ENCODE measurements at regions not wholly inside any gene's neighbourhood (a gene's known extent, or its start where the extent isn't known, plus 50 kb on each side); places are given as distances from the start of the nearest gene placed in this dataset.

- no peaks in the 10 kb centered on the region for H3K27me3 ChIP-seq (ENCODE audit: insufficient read depth, low read depth, severe bottlenecking)
- DNase-seq = no peak
- no peak overlapping the region for H3K27ac ChIP-seq
- H3K36me3 ChIP-seq = no peaks in the 10 kb centered on the region
- no peak for TF ChIP-seq CTCF (IDR thresholded peaks at IDR 0.05; ENCODE audit: low read depth, low read length)
- no peak overlapping the region for H3K4me3 ChIP-seq (ENCODE audit: low read depth, low read length)
- no peaks in the 10 kb centered on the region for H3K9me3 ChIP-seq (ENCODE audit: severe bottlenecking)
Observed at GRCh38 chr10:84084342-84084741, 55.0 kb upstream of the GHITM start.

GRCh38 chr10:84087202-84087601 is 52.1 kb upstream of the GHITM start:
- Histone ChIP-seq H3K9me3 (ENCODE audit: severe bottlenecking) (no peaks in the 10 kb centered on the region), H3K27me3 (ENCODE audit: insufficient read depth, low read depth, severe bottlenecking) (no peaks in the 10 kb centered on the region), H3K27ac (no peak overlapping the region), H3K36me3 (no peaks in the 10 kb centered on the region), H3K4me3 (ENCODE audit: low read depth, low read length) (no peak overlapping the region)
- no peak for DNase-seq
- no peak for TF ChIP-seq CTCF (IDR thresholded peaks at IDR 0.05; ENCODE audit: low read depth, low read length)

GRCh38 chr10:84088626-84089025 is 50.7 kb upstream of the GHITM start:
- Histone ChIP-seq H3K27ac (no peak overlapping the region), H3K9me3 (ENCODE audit: severe bottlenecking) (no peaks in the 10 kb centered on the region), H3K36me3 (no peaks in the 10 kb centered on the region), H3K4me3 (ENCODE audit: low read depth, low read length) (no peak overlapping the region), H3K27me3 (ENCODE audit: insufficient read depth, low read depth, severe bottlenecking) (no peaks in the 10 kb centered on the region)
- no peak for DNase-seq
- TF ChIP-seq CTCF (IDR thresholded peaks at IDR 0.05; ENCODE audit: low read depth, low read length) = no peak

- Histone ChIP-seq H3K27me3 (ENCODE audit: insufficient read depth, low read depth, severe bottlenecking) (no peaks in the 10 kb centered on the region), H3K4me3 (ENCODE audit: low read depth, low read length) (no peak overlapping the region), H3K27ac (no peak overlapping the region), H3K36me3 (no peaks in the 10 kb centered on the region), H3K9me3 (ENCODE audit: severe bottlenecking) (no peaks in the 10 kb centered on the region)
- TF ChIP-seq CTCF (IDR thresholded peaks at IDR 0.05; ENCODE audit: low read depth, low read length) = no peak
- no peak for DNase-seq
Observed at GRCh38 chr10:84089162-84089561, 50.1 kb upstream of the GHITM start.
